IPS-NIHi7 (cell line): ENCODE measurements at regions not wholly inside any gene's neighbourhood (a gene's known extent, or its start where the extent isn't known, plus 50 kb on each side); places are given as distances from the start of the nearest gene placed in this dataset.
"Not testable (repeated sequence)": the region's sequence is repeated elsewhere in the genome, so short reads cannot be mapped to it uniquely, and the experiment has no call there.

Experiments used
- DNase-seq: peaks from one replicate; pipeline ENCODE4 v3.0.0; 2012; ENCODE audit warnings: mixed read lengths; ENCODE audit errors: extremely low spot score

GRCh38 chr9:118647331-118647730 is 721.9 kb downstream of the BRINP1 start:
- no peak for DNase-seq

DNA sequence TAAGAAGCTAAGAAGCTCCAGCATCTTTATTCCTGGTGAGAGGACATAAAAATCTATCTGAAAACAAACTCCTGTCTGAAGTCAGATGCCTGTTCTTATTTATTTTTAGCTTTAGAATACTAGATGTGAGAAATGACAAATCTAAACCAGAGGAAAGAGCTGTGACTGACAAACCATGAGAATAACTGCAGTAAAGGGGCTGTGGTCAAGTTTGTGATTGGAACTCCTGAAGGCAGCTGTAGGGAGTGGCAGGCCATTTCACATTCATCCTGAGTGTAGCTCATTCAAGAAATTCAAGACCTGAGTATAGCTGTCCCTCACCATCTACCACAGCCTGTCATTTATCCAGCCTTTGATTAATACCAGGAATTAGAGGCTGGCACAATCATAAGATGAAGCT is 718.8 kb downstream of the BRINP1 start:
- no peak for DNase-seq

GRCh38 chr9:118651511-118651910 is 717.7 kb downstream of the BRINP1 start:
- no peak for DNase-seq

- DNase-seq = no peak
Observed at GRCh38 chr9:118652258-118652657, 717.0 kb downstream of the BRINP1 start.

DNA sequence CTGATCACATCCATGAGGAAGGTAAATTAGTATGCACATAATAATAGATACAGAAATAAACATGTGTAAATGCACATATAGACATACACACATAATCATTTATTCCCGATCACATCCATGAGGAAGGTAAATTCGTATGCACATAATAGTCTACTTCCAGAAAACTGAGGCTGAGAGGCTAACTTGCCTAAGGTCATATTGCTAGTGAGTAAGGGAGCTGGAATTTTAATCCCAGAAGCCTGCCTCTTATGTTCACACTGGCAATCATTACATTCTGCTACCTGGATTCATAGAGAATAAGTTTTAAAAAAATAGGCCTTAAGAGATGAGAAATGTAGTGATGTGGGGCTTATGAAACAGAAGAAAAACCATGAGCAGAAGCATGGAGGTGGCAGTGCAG is 716.3 kb downstream of the BRINP1 start:
- no peak for DNase-seq

DNA sequence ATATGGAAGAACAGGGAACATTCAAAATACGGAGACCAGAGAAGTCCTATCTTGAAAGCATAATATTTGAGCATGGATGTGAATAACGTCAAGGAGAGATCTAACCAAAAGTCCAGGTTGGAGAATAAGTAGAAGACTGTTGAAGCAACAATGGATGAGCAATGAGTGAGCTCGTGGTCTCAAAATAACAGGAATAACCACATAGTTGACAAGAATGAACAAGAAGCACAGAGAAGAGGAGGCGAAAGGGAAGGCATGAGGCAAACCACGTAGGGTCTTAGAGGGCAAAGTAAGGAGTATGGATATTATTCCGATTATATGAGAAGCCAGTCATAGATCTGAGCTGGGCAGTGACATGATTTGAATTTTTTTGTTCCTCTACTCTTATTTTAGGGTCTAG is 710.2 kb downstream of the BRINP1 start:
- DNase-seq = no peak

DNA sequence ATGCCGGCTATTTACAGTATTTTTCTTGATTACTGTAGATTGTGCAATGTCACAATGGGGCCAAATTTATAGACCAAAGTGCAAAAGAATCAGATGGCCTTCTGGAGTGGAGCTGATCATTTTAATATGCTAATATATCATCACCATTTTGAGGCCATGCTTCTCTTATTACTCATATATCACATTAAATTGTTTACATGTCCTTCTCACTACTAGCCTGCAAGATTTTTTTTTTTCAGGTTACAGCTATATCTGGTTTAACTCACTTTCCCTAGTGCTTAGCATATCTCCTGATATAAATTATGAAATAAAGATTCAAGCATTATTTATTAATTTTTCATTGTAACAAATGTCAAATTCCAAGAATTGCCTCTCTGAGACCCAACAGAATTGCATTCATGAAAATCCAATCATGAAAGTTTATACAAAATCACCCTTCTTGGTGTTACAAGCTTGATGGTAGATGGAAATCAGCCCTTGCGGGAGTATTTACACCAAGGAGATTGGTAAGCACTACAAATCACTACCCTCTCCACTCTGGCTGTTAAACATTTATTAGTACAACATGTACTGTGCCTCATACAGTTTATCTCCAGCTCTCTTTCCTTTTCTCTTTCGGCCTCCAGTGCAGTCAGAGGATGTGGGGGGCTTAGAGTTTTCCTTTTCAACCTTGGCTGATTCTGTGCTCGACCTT is 703.9 kb downstream of the BRINP1 start:
- DNase-seq = no peak

DNA sequence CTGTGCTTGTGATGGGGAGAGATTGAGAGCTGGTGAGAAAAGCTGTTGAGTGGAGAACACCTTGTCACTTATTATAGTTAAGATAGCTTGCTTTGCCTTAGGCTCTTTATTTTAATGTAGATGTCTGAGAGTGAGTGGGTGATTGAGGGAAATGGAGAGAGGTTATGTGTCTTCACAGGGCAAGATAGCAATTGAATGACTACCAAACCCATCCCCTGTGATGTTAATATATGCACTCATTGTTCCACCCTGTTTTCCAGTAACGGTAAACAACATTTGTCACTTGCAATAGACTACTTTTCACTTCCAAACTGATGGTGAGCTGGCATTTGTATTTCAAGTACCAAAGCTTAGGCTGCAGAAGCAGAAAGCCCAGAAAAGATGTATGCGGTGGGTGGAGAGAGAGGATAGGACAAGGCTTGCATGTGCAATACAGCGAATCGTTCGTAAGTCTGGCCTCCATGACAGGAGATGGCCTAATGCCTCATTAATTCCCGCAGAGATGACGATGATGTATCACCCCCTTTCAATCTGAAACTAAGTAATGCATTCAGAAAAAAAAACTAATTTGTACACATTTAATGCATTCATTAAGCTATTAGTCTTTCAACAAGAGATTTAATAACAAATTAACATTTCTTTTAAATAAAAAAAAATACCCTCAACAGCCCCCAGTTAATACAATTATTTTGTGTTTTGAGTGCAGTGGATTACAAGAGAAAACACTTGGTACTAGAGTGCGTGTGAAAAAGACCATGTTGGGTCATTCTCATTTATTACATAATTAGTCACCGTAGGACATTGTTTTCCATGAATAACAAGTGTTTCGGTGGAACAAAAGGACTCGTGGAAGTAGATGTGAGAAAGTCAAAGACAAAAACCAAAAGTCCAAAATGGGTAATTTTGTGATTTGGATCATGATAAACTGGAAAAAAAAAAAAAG is 699.0 kb downstream of the BRINP1 start:
- DNase-seq = peak; percentile 12

GRCh38 chr9:118674942-118675341 is 694.3 kb downstream of the BRINP1 start:
- DNase-seq = no peak

GRCh38 chr9:118677936-118678653 is 691.1 kb downstream of the BRINP1 start:
- DNase-seq = not testable (repeated sequence)

DNA sequence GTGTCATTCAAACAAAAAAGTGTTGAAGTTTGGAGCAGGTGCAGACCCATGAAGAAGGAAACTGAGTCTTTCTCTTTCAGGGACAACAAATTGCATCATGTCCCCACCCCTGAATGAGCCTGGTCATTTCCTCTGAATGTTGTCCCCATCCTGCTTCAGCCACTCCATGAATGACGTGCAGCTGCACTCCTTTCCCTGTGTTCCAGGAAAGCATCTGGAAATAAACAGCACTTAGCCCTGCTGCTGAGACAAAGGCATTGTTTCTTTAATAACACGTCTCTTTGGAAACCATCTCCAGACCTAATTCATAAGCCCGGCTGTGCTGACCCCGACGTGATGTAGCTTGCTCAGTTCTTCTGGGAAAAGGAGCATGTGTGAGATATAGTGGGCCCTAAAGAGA is 682.3 kb downstream of the BRINP1 start:
- no peak for DNase-seq

DNA sequence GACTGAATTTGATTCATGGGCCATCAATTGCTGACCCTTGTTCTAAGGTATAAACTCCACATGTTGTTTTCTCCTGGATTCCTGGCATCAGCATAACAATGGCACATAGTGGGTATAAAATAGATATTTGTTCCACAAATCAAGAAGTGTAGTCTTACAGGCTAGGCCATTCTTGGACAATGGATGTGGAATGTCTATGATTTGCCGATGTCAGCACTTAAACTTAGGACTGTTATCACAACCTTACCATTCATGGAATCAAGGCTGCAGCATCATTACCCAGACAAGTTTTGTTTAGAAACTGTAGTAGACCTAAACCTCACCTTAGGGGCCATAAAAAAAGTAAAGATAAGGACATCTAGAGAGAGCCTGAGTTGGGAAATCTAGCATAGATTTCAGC is 680.0 kb downstream of the BRINP1 start:
- no peak for DNase-seq

GRCh38 chr9:118692613-118693012 is 676.6 kb downstream of the BRINP1 start:
- no peak for DNase-seq

DNA sequence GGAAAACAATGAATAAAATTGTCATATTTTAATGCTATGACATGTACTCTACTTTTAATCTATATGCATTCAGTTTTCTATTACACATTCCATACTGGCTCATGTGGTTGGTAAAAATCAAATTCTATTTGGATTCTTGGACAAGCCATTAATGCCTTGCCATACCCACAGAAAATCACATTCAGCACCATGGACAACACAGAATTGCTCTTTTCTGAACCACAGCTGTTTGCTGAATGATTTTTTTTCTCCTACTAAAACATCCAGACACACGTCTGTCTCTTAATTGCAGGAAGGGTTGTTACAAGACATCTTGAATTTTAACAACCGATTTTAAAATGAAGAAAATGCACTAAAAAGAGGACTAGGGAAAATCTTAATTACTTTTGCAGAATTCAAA is 675.6 kb downstream of the BRINP1 start:
- peak; percentile 15 for DNase-seq

GRCh38 chr9:118695249-118695648 is 674.0 kb downstream of the BRINP1 start:
- DNase-seq = not testable (repeated sequence)

- DNase-seq = no peak
Observed at GRCh38 chr9:118701985-118702384, 667.2 kb downstream of the BRINP1 start.

GRCh38 chr9:118711843-118712242 is 657.4 kb downstream of the BRINP1 start:
- DNase-seq = no peak

- DNase-seq = no peak
Observed at GRCh38 chr9:118721276-118721675, 648.0 kb downstream of the BRINP1 start.

- DNase-seq = no peak
Observed at GRCh38 chr9:118721923-118722322, 647.3 kb downstream of the BRINP1 start.

GRCh38 chr9:118729981-118730380 is 639.3 kb downstream of the BRINP1 start:
- no peak for DNase-seq

GRCh38 chr9:118732998-118733397 is 636.2 kb downstream of the BRINP1 start:
- DNase-seq = no peak

DNA sequence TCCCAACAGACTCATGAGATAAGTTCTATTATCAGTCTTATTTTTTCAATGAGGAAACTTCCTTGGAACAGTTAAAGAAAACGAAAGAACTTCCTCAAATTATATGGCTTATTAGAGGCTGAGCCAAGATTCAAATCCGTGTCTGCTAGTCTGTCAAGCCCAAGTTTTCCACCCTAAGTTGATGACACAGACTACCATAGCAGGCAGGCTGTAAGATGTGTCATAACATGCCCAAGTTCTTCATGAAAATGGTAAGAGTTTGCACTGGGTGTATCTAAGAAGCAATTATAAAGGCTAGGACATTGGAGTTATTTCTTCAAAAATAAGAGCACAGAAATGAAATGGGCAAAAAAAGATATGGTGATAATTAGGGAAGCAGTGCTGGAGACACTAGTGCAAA is 634.5 kb downstream of the BRINP1 start:
- DNase-seq = no peak
